Dedifferentiated amniotic fluid mesenchymal stem cell (primary cell): ENCODE measurements at regions not wholly inside any gene's neighbourhood (a gene's known extent, or its start where the extent isn't known, plus 50 kb on each side); places are given as distances from the start of the nearest gene placed in this dataset.
"Not testable (repeated sequence)": the region's sequence is repeated elsewhere in the genome, so short reads cannot be mapped to it uniquely, and the experiment has no call there.

Experiments
- DNase-seq: peaks from one replicate; pipeline ENCODE4 v3.0.0-alpha.2; 2016; ENCODE audit errors: extremely low spot score

DNA sequence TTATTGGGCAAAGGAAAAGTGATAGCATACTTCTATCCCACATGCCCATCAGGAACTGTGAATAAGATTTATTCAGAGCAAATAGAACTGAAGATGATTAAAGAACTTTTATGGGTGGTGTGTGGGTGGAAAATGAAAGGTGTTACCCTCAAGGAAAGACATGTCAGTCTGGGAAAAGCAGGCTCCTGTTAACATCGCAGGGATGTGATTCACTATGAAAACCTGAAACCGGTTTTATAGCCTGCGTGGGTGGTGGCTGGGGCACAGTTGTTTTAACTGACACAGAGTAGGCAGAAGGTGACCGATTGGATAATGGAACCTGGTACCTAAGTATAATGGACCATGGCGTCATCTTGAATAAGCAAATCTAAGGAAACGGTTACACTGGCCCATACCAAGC, 61.3 kb upstream of the CASK start:
- DNase-seq = no peak

GRCh38 chrX:41982953-41983352, 59.6 kb upstream of the CASK start:
- no peak for DNase-seq

GRCh38 chrX:41981481-41982013, 58.2 kb upstream of the CASK start:
- DNase-seq = no peak

DNA sequence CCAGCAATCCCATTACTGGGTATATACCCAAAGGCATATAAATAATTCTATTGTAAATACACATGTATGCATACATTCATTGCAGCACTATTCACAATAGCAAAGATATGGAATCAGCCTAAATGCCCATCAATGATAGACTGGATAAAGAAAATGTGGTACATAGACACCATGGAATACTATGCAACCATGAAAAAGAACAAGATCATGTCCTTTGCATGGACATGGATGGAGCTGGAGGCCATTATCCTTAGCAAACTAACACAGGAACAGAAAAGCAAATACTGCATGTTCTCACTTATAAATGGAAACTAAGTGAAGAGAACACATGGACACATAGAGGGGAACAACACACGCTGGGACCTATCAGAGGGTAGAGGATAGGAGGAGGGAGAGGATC, 51.3 kb upstream of the CASK start:
- not testable (repeated sequence) for DNase-seq

GRCh38 chrX:41973208-41973607, 49.9 kb upstream of the CASK start:
- DNase-seq = no peak
